GM19395 (cell line): ENCODE measurements at regions not wholly inside any gene's neighbourhood (a gene's known extent, or its start where the extent isn't known, plus 50 kb on each side); places are given as distances from the start of the nearest gene placed in this dataset.

Experiments used
- ATAC-seq: cut with Tn5 transposase; IDR thresholded peaks from one replicate; pipeline ENCODE4 v1.9.1; 2021; ENCODE audit warnings: mild to moderate bottlenecking, moderate library complexity; ENCODE audit not compliant: unreplicated experiment

DNA sequence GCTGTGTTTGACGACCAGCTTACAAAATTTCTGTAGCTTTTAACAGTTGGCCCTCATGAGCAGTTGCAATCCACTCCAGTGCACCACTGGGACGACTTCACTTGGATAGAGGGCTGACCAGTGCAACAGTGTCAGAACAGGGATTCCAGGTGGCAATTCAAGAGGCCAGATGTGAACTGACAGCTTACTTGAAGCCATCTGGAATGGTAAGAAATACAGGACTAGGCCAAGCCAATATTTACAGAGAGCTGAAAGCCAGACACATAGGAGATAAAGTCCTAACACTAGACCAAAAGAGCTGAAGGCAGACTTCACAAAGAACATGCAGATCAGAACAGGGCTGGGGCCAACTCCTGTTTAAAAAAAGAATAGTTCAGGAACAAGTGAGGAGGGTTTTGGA lies 93.5 kb upstream of the NFIA start:
- ATAC-seq: no peak

DNA sequence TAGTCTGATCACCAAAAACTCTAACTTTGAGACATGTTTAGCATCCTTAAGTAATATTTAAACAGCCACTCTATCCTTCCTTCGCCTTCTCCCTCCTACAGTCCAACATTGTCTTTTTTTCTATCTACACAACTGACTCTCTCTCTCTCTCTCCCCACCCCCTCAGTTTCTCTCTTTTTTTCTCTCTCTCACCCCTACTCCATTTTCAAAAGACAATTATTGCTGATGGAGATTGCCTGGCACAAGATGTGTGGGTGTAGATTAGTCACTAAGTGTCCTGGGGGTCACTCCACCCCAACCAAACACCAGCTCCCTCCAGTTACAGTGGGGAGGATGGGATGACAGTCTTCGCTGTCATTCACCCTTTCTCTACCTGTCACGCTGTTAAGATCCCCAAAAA lies 94.5 kb upstream of the NFIA start:
- ATAC-seq: no peak

DNA sequence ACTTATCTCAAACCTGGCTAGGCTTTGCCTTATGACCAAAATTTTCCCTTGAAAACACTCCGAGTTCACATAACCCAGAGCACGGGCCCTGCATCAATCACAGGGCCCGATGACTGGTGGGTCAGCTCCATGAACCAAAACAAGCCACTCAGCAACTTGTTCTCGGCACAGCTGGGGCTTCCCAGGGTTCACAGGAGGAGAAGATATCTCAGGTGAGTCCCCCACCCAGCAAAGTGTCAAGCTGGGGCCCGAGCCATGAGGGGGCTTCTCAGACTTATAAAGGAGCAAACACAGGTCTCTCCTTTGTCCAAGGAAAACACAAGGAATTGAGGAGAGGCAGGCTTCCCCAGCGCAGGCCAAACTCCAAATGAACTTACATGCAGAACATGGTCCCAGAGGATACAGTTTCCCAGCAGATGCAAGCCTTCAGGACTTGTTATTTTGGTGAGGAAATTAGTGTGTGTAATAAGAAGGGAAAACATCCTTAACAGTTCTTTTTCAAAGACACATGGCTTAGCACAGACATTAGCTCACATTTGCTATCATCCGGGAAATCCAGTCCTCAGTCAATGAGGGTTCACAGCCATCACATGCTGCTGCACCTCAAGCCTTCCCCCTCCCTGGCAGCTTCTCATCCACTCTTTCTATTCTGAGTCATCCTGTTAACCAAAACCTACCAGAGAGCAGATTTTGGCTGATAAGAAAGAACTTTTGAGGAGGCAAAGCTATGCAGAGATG lies 98.1 kb upstream of the NFIA start:
- ATAC-seq: no peak

DNA sequence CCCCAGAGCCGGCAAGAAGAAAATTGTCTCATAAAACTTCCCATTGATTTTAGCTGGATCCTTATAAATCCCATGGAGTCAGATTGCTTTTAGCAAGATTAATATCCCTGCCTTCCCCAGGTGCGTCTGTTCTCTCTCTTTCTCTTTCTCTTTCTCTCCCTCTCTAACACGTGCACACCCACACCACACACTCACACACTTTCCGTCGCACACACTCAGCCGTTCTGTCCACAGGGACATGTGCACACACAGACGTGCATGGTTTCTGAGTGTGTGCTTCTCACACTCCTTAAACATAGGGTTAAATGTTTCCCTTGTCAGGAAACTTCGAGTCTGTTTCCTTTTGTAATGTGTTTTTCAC lies 98.7 kb upstream of the NFIA start:
- ATAC-seq: no peak

DNA sequence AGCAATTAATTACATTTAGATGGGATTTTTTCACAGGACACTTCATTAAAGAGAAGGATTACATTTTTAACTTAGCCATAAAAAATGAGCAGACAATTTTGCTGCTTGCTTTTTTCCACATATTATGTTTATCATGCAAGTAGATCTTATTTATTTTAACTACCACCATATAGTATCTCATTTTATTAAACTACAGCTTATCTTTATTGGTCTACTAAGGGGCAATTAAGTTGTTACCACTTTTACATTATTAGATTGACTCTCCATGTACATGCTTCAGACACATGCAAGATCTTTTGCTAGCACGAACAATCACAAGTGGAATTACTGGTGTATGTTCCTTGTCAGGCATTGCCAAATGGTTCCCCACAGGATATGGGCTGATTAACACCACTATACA lies 99.8 kb upstream of the NFIA start:
- ATAC-seq: no peak

DNA sequence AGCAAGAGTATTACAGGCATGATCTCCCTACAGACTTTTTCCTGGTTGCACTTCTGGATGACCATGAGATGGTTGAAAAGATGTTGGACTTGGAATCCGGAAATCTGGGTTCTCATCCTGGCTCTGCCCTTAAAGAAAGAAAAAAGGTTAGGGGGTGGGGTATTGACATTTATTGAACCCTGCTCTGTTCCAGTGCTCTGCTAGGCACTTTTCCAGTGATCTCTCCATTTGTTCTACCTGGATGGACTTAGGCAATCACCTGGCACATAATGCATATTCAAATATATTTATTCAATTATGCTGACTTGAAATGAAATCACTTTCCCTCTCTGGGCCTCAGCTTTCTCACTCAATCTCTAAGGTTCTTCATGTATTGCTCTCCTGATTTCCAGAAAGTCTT lies 101.0 kb upstream of the NFIA start:
- ATAC-seq: no peak

DNA sequence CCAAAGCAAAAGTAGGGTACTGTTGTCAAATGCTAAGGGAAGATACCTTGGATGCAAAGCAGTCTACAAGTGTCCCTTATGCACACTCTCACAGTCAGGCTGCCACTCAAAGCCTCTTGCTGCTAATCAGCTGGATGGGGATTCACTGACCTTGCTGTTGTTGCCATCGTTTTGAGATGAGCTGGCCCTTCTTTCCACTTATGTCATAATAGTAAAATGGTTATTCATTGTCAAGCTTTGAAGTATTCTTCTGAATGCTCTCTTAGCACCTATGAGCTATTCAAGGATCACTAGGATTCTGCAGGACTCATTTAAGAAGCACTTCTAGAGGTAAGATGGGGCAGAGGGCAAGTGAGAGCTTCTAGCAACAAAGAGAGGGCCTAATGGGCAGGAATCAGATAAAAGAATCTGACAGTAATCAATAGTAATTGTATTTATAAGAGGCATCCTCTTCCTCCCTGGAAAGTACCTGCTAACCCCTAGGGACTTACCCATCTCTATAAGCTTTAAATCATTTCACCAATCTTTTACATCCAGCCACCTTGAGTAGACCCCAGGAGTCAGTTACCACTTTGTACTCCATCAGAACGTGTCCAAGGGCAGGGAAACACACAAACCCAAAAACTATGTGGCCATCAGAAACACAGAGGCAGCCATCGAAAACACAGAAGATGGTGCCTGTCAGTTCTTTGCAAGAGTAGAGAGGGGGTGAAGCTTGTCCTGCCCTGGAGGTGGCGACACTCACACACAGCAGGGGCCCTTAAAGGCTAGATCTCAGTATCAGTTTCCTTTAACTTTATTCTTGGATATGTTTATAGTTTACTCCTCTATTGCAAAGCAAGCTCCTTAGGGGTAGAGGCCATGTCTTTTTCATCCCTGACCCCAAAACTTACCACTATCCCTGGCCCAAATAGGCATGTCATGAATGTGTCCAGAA lies 103.7 kb upstream of the NFIA start:
- peak; percentile 82 for ATAC-seq

DNA sequence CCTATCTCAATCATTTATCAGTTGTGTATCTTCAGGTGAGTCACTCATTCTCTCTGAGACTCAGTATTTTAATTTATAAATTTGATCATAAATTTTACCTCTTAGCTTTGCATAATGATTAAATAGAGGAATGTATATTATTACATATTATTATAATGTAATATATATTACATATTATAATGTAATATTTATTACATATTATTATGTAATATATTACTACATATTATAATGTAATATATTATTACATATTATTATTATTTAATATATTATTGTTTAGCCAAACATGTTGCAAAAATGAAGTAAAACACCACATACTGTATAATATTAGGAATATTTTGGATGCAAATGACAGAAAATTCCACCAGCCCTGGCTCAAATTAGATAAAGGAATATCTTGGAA lies 104.7 kb upstream of the NFIA start:
- ATAC-seq: no peak

DNA sequence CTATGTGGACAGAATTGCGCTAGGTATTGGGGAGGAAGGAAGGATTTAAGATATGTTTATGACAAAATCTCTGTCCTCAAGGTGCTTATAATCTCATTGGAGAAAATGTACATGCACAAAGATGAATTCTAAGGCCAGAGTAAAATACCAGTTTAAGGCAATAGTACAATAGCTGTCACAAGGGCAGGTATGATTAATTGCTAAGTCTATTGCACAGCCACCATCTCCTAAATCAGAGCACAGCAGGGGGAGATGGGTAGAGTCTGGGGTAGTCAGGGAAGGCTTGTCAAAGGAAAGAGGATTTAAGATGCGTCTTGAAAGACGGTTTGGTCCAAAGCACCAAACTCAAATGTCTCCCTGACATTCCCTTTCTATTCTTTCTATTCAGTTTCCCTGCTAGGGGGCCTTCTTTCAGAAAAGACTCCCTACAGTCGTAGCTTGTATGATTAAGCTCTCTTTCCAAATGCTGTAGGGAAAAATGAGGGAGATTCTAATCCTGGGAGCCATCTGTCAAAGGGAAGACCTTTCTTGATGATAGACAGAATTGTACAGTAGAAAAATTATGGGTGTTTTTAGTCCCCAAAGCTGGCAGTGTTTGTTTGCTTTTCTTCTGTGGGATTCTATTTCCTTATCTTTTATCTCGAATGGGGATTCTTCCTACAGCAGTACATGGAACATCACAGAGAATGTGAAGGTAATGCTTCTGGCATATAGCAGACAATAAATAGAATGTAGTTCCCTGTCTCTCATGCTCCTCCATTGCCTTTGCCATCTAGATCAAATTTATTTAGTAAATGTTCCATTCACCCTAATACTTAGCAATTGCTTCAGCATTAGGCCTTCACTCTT lies 107.6 kb upstream of the NFIA start:
- no peak for ATAC-seq

DNA sequence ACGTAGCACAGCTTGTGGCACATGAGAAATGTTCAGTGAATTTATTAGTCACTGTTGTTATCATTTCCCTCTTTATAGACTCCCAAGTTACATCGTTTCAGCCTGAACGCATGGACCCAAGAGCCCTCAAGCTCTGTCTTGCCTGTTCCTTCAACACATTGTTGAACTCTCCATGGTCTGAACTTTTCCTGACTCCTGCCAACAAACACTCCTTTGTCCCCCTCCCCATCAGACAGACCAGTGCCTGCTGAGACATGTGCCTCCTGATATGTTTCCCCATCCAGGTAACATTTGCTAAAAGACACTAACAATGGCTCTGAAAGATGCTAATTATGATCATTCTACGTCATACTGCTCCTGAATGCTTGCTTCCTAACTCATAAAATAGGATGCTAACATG lies 108.7 kb upstream of the NFIA start:
- no peak for ATAC-seq

DNA sequence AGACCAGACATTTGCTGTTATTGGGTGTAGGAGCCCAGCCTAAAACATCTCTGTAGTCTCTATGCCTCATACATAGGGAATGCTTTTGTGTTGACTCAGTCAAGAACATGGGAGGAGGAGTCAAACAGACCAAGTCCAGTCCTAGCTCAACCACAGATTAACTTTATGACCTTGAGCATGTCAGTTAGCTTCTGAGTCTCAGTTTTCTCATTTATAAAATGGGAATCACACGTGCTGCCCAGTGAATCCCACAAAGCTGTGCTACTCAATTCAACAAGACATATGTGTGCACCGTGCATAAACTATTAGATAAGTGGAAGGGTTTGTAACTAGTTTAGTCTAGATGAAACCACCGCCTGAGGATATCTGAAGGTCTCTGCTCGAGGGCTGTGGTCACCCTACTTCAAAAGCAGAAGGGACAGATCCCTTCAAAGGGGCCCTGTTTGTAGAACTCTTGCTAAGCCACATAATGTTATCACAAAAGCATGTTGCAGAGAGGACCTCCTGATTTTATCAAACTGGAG lies 109.5 kb upstream of the NFIA start:
- no peak for ATAC-seq

DNA sequence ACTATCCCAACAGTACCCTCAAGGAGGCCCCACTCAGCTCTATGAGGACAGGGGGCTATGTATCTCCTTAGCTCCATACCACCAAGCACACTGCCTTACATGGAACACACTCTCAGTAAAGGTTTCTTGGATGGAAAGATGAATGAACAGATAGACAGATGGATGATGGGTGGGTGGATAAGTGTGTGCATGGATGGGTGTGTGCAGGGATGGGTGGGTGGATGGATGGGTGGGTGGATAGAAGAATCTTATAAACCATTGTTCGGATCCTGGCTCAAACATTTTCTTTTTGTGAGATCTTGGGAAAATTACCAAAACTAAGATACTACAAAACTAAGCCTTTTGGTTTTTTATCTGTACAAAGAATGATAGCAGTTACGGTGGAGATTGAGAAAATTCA lies 111.0 kb upstream of the NFIA start:
- ATAC-seq: no peak

DNA sequence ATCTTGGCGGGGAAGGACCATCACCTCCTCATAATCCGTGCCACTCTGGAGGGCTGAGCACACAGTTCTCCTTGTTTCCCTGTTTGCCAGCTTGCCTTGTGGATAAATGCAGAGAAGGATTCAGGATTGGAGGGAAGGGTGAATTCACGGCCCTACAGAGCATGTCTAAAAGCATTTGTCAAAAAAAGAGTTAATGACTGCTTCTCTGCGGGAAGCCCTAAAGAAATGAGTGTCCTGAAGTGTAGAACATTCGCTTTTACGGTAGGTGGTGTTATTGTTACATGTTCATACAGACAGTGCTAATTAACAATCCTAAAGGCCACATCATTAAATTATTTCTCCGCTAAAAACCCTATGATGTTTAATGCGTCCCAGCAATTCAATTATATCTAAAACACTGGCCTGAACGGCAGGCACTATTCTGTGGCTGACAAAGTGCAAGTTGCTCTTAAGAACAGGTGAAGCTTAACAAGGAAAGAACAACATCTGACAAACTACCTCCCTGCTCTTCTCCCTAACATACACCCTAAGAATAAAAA lies 112.3 kb upstream of the NFIA start:
- no peak for ATAC-seq

DNA sequence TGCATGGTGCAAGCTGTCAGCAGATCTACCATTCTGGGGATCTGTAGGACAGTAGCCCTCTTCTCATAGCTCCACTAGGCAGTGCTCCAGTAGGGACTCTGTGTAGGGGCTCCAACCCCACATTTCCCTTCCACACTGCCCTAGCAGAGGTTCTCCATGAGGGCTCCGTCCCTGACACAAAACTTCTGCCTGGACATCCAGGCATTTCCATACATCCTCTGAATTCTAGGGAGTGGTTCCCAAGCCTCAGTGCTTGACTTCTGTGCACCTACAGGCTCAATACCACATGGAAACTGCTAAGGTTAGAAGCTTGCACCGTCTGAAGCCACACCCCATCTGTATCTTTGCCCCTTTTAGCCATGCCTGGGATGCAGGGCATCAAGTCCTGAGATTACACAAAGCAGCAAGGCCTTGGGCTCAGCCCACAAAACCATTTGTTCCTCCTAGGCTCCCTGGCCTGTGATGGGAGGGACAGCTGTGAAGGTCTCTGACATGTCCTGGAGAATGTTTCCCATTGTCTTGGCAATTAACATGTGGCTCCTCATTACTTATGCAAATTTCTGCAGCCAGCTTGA lies 117.0 kb upstream of the NFIA start:
- no peak for ATAC-seq

DNA sequence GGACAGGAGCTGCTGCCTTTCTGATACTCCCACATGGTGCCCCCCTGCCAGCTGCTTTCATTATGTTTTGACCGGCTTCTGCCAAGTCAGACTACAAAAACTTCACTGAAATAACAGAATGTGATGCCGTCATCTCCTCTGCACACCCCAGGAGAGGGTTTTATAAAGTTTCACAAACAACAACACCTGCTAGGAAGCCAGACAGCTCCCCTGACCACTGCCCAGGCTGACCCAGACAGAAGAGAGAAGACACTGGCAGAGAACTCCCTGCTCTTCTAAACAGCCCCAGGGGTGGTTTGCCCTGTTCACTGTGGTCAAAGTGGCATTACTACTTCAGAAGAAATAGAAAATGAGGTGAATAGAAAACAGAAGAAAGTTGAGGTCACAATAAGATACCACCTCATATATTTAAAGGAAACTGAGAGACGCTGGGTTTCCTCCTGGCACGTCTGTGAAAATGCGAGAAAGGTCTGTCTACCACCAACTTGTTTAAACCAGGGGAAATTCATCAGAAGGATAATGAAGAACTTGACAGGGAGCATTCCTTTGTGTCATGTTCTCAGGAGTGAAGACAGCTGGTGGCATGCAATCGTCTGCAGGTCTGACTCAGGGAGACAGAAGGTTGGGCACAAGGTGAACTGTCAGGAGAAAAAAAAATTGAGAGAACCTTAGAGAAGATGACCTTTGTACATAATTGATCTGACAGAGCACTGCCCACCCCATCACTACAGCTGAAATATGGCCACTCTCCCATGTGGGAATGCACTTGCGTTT lies 119.0 kb upstream of the NFIA start:
- no peak for ATAC-seq

DNA sequence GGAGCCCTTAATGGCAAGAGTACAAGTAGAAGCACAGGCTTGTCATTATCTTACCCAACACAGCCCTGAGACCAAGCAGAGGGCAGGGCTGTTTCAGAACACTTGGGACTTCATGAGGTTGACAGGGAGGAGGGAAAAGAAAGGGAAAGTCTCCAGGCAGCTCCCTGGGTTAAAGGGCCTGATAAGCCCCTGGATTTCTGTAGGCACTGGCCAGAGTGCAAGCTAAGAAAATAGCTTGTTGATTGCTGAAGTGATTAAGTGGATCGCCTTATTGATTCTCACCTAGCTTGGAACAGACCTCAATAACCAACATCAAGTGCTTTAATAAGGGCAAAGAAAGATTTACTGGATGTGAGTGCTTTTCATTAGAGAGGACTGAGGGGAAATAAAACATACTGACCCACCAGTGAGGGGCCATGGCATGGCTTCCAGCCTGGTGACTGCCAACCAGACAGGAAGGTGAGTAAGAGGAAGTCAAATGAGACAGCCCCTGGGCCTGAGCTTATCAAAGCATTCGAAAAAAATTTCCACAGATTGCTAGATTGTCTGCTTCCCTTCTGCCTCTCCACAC lies 121.4 kb upstream of the NFIA start:
- ATAC-seq: no peak

DNA sequence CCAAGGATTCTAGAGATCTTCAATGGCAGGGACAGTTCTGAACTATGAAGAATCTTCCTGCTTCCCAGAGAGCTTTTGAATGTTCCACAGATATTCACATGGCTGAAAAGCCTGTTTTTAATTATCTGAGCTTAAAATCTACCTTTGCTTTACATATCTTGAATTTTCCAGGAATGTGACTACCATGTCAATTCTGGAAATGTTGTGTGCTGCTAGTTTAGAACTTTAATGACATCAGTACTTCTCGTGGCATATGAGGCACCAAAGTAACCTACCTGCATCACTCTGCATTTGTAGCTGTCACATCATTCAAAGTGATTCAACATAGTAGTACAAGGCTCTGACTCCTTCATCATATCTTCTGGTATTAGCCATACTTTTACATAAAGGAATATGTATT lies 122.7 kb upstream of the NFIA start:
- ATAC-seq: no peak

DNA sequence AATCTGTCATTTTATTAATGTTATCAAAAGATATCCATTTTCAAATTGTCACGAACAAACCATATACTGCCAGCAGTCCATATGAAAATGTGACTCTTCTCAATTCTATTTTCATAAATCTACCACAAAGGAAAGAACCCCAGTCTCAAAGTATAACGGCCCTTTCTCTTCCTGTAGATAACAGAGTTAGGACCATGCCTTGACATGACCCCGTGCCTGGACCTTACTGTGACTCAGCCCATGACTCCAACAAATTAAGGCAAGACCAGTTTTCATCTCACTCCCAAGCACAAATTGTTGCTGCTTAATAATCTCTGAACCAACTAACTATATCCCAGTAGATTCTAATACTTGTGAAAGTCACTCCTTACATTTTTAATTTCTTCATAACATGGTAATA lies 124.4 kb upstream of the NFIA start:
- ATAC-seq: no peak

DNA sequence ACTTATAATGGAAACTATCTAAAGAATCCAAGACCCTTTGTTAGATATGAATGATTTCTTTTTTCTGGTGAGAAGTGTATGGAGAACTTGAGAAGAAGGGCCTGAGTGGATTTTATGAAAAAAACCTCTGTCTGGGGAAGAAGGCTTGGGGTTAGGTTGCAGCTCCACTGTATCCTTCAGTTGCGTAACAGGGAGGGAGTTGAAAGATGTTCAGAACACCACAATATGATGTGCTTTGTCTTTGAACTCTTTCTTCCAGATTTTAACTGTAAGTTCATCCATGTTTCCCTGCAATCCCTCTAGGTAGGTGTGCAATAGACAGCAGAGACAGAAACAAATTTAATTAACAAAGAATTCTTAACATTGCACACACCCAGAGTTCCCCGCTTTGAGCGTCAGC lies 125.8 kb upstream of the NFIA start:
- ATAC-seq: no peak
